ENCODE measurements at regions not wholly inside any gene's neighbourhood (a gene's known extent, or its start where the extent isn't known, plus 50 kb on each side); places are given as distances from the start of the nearest gene placed in this dataset.

- Histone ChIP-seq H3K36me3 (no peaks in the 10 kb centered on the region), H3K27me3 (no peaks in the 10 kb centered on the region), H3K9me3 (no peaks in the 10 kb centered on the region), H3K27ac (no peak overlapping the region), H3K4me1 (no peaks in the 10 kb centered on the region), H3K4me3 (no peak overlapping the region)
- no peak for ATAC-seq
- WGBS, 2 donors (ENCODE audit: low coverage in 1 of 2) = 14 to 100% methylated on average over 1 of the region's 1 CpG
- TF ChIP-seq CTCF (IDR thresholded peaks at IDR 0.05) (no peak), POLR2A (IDR thresholded peaks at IDR 0.05) (no peak), EP300 (IDR thresholded peaks at IDR 0.05) (no peak), POLR2AphosphoS5 (IDR thresholded peaks at IDR 0.05) (no peak)
Observed at GRCh38 chr1:238660849-238661248, 725.5 kb upstream of the CHRM3 start.

GRCh38 chr1:238658763-238659162, 727.6 kb upstream of the CHRM3 start:
- no peaks in the 10 kb centered on the region for H3K27me3 ChIP-seq
- TF ChIP-seq POLR2AphosphoS5 (IDR thresholded peaks at IDR 0.05) (no peak), CTCF (IDR thresholded peaks at IDR 0.05) (no peak), EP300 (IDR thresholded peaks at IDR 0.05) (no peak), POLR2A (IDR thresholded peaks at IDR 0.05) (no peak)
- ATAC-seq = no peak
- H3K9me3 ChIP-seq = no peaks in the 10 kb centered on the region
- H3K36me3 ChIP-seq = no peaks in the 10 kb centered on the region
- WGBS, 2 donors (ENCODE audit: low coverage in 1 of 2) = 50 to 57% methylated on average over 1 of the region's 1 CpG
- H3K27ac ChIP-seq = no peak overlapping the region
- no peaks in the 10 kb centered on the region for H3K4me1 ChIP-seq
- no peak overlapping the region for H3K4me3 ChIP-seq

- Histone ChIP-seq H3K4me3 (no peak overlapping the region), H3K4me1 (no peaks in the 10 kb centered on the region), H3K27ac (no peak overlapping the region), H3K36me3 (no peaks in the 10 kb centered on the region), H3K9me3 (no peaks in the 10 kb centered on the region), H3K27me3 (no peaks in the 10 kb centered on the region)
- no peak for ATAC-seq
- WGBS, 2 donors (ENCODE audit: low coverage in 1 of 2) = 55 to 72% methylated on average over 2 to 4 of the region's 4 CpGs
- TF ChIP-seq POLR2AphosphoS5 (IDR thresholded peaks at IDR 0.05) (no peak), CTCF (IDR thresholded peaks at IDR 0.05) (no peak), EP300 (IDR thresholded peaks at IDR 0.05) (no peak), POLR2A (IDR thresholded peaks at IDR 0.05) (no peak)
Observed at GRCh38 chr1:238653693-238654321, 732.6 kb upstream of the CHRM3 start.

GRCh38 chr1:238652346-238652968, 733.9 kb upstream of the CHRM3 start:
- 80 to 86% methylated on average over 7 of the region's 7 CpGs for WGBS, 2 donors (ENCODE audit: low coverage in 1 of 2)
- Histone ChIP-seq H3K36me3 (no peaks in the 10 kb centered on the region), H3K4me3 (no peak overlapping the region), H3K27me3 (no peaks in the 10 kb centered on the region), H3K9me3 (no peaks in the 10 kb centered on the region), H3K27ac (no peak overlapping the region), H3K4me1 (no peaks in the 10 kb centered on the region)
- TF ChIP-seq EP300 (IDR thresholded peaks at IDR 0.05) (no peak), POLR2A (IDR thresholded peaks at IDR 0.05) (no peak), POLR2AphosphoS5 (IDR thresholded peaks at IDR 0.05) (no peak), CTCF (IDR thresholded peaks at IDR 0.05) (no peak)
- ATAC-seq = no peak

- ATAC-seq = no peak
- H3K36me3 ChIP-seq = no peaks in the 10 kb centered on the region
- TF ChIP-seq POLR2AphosphoS5 (IDR thresholded peaks at IDR 0.05) (no peak), POLR2A (IDR thresholded peaks at IDR 0.05) (no peak), CTCF (IDR thresholded peaks at IDR 0.05) (no peak), EP300 (IDR thresholded peaks at IDR 0.05) (no peak)
- H3K4me3 ChIP-seq = no peak overlapping the region
- no peaks in the 10 kb centered on the region for H3K27me3 ChIP-seq
- no peaks in the 10 kb centered on the region for H3K4me1 ChIP-seq
- H3K9me3 ChIP-seq = no peaks in the 10 kb centered on the region
- no peak overlapping the region for H3K27ac ChIP-seq
Observed at GRCh38 chr1:238649200-238649599, 737.2 kb upstream of the CHRM3 start.
